ENCODE measurements at regions not wholly inside any gene's neighbourhood (a gene's known extent, or its start where the extent isn't known, plus 50 kb on each side); places are given as distances from the start of the nearest gene placed in this dataset.

- no peak overlapping the region for H3K27ac ChIP-seq
- H3K9me3 ChIP-seq, result no peaks in the 10 kb centered on the region
- TF ChIP-seq CTCF (IDR thresholded peaks at IDR 0.05), result no peak
- H3K4me3 ChIP-seq, result no peak overlapping the region
- H3K4me1 ChIP-seq, result no peaks in the 10 kb centered on the region
- DNase-seq (ENCODE audit: low spot score), result no peak
- no peaks in the 10 kb centered on the region for H3K27me3 ChIP-seq
- H3K36me3 ChIP-seq, result no peaks in the 10 kb centered on the region
Observed at GRCh38 chr16:9549487-9549886, 458.0 kb downstream of the HAPSTR1 start.

GRCh38 chr16:9555051-9555450, 463.6 kb downstream of the HAPSTR1 start:
- H3K27ac ChIP-seq, result no peak overlapping the region
- no peaks in the 10 kb centered on the region for H3K9me3 ChIP-seq
- DNase-seq (ENCODE audit: low spot score), result no peak
- H3K36me3 ChIP-seq, result no peaks in the 10 kb centered on the region
- no peaks in the 10 kb centered on the region for H3K4me1 ChIP-seq
- H3K4me3 ChIP-seq, result no peak overlapping the region
- H3K27me3 ChIP-seq, result no peaks in the 10 kb centered on the region
- no peak for TF ChIP-seq CTCF (IDR thresholded peaks at IDR 0.05)

- TF ChIP-seq CTCF (IDR thresholded peaks at IDR 0.05), result no peak
- H3K9me3 ChIP-seq, result no peaks in the 10 kb centered on the region
- H3K4me3 ChIP-seq, result no peak overlapping the region
- H3K27ac ChIP-seq, result no peak overlapping the region
- no peak for DNase-seq (ENCODE audit: low spot score)
- no peaks in the 10 kb centered on the region for H3K4me1 ChIP-seq
- no peaks in the 10 kb centered on the region for H3K27me3 ChIP-seq
- no peaks in the 10 kb centered on the region for H3K36me3 ChIP-seq
Observed at GRCh38 chr16:9556949-9557665, 465.7 kb downstream of the HAPSTR1 start.

GRCh38 chr16:9557713-9558112, 466.3 kb downstream of the HAPSTR1 start:
- H3K4me1 ChIP-seq, result no peaks in the 10 kb centered on the region
- H3K27me3 ChIP-seq, result no peaks in the 10 kb centered on the region
- H3K27ac ChIP-seq, result no peak overlapping the region
- no peak for DNase-seq (ENCODE audit: low spot score)
- H3K36me3 ChIP-seq, result no peaks in the 10 kb centered on the region
- no peaks in the 10 kb centered on the region for H3K9me3 ChIP-seq
- TF ChIP-seq CTCF (IDR thresholded peaks at IDR 0.05), result no peak
- no peak overlapping the region for H3K4me3 ChIP-seq

- Histone ChIP-seq H3K9me3 (no peaks in the 10 kb centered on the region), H3K4me3 (no peak overlapping the region), H3K4me1 (no peaks in the 10 kb centered on the region), H3K27ac (no peak overlapping the region), H3K27me3 (no peaks in the 10 kb centered on the region), H3K36me3 (no peaks in the 10 kb centered on the region)
- TF ChIP-seq CTCF (IDR thresholded peaks at IDR 0.05), result no peak
- DNase-seq (ENCODE audit: low spot score), result no peak
Observed at GRCh38 chr16:9566099-9566498, 474.7 kb downstream of the HAPSTR1 start.

GRCh38 chr16:9567666-9568065, 476.2 kb downstream of the HAPSTR1 start:
- Histone ChIP-seq H3K36me3 (no peaks in the 10 kb centered on the region), H3K4me1 (no peaks in the 10 kb centered on the region), H3K27me3 (no peaks in the 10 kb centered on the region), H3K4me3 (no peak overlapping the region), H3K27ac (no peak overlapping the region), H3K9me3 (no peaks in the 10 kb centered on the region)
- DNase-seq (ENCODE audit: low spot score), result no peak
- TF ChIP-seq CTCF (IDR thresholded peaks at IDR 0.05), result no peak

All from right atrium auricular region (tissue), 2 donors.